SW 1271 (cell line): ENCODE measurements at regions not wholly inside any gene's neighbourhood (a gene's known extent, or its start where the extent isn't known, plus 50 kb on each side); places are given as distances from the start of the nearest gene placed in this dataset.

Source experiments
- DNase-seq, 2 experiments: peaks; one replicate each; lab custom pipeline; 2025; lab: John Stamatoyannopoulos, UW

DNA sequence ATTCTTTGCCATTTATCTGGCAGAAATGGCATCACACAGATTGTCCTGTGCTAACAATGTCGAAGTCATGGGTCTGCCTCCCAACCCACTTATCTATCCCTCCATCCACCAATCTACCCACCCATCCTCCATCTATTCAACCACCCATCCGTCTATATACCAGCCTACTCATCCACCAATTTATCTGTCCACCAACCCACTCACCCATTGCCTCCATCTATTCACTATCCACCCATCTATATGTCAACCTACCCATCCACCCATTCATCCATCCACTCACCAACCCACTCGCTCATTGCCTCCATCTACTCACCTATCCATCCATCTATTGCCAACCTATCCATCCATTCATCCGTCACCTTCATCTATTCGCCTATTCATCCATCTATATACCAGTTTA lies 521.2 kb downstream of the SHQ1 start:
- DNase-seq = no peak

- no peak for DNase-seq
Observed at GRCh38 chr3:72324253-72324811, 523.9 kb downstream of the SHQ1 start.

DNA sequence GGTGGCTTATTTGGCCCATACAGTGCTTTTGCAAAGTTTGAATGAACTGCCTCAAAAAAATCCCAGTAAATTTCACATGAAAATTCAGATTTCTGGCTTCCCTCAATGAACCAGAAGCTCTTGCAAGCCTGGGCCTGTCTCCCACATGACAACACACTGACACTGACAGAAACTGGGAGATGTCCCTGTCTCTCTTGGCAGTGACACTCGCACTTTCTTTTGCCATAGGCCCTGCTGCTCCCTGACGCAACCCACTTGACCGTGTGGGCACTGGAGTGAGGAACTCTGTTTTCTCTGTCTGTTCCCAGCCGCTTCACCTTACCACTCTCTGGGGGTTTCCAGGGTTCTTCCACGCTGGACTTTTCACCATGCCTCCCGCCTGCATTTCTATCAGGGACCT lies 524.5 kb downstream of the SHQ1 start:
- no peak for DNase-seq

DNA sequence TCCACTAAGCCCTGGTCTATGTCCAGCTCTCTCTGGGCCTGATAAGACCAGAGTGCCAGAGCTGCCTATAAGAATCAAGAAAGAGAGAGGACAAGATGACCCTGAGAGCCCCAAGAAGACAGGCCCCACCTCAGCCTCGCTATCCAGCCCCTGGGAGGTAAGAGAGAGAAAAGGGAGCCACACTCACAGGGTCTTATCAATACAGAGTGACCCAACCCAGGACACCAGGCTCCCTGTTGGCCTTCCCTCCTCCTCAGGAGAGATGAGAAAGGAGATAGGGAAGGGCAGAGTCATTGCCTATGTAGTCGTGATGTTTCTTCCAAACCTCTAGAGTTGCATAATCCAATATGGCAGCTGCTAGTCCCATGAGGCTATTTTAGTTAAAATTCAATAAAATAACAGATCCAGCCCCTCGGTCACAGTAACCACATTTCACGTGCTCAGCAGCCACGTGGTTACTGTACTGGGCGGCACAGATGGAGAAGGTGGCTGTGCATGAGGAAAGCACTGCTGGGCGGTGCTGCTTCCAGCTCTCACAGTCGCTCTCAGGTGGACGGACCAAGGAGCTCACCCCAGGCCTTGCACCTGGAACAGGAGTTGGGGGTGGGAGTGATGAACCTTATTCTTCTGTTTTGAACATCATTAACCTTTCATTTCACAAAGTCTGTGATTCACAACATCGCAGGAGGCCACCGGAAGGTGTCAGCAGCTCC lies 525.8 kb downstream of the SHQ1 start:
- no peak for DNase-seq

- no peak for DNase-seq
Observed at GRCh38 chr3:72320955-72321303, 527.3 kb downstream of the SHQ1 start.

- no peak for DNase-seq
Observed at GRCh38 chr3:72320095-72320954, 527.9 kb downstream of the SHQ1 start.

- no peak for DNase-seq
Observed at GRCh38 chr3:72319194-72320094, 528.8 kb downstream of the SHQ1 start.

GRCh38 chr3:72318504-72319193 lies 529.6 kb downstream of the SHQ1 start:
- no peak for DNase-seq

DNA sequence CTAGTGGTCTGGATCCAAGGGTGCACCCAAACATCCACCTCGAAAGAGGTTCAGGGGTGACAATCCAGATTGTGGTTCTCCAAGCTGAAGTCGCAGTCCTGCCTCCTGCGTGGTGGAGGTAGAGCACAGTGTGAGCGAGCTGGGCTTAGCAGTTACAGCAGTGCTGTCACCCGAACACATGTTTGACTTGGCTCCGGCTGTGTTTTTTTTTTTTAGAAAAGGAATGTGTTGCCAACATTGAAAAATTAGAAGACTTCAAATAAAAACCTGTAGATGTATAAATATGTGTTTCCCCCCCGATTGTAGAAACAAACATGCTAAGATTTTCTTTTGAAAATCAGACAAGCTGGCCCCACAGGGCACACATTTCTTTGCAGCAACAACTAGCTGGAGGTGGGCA lies 530.8 kb downstream of the SHQ1 start:
- no peak for DNase-seq

- no peak for DNase-seq
Observed at GRCh38 chr3:72316501-72317279, 531.6 kb downstream of the SHQ1 start.

DNA sequence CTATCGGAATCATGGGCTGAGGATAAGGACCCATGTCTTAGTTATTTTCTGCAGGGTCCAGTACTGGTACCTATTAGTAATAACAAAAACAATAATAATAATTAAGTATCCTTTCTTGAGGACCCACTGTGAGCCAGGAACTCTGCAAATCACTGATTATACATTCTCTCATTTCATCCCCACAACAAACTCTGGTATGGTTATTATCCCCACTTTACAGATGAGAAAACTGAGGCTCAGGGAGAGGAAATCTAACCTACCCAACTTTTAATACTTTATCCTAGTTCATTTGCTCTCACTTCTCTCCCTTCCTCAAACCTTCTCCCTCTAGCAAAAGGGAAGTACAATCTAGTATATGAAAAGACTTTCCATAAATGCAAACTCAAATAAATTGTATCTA lies 528.4 kb upstream of the PROK2 start:
- no peak for DNase-seq

DNA sequence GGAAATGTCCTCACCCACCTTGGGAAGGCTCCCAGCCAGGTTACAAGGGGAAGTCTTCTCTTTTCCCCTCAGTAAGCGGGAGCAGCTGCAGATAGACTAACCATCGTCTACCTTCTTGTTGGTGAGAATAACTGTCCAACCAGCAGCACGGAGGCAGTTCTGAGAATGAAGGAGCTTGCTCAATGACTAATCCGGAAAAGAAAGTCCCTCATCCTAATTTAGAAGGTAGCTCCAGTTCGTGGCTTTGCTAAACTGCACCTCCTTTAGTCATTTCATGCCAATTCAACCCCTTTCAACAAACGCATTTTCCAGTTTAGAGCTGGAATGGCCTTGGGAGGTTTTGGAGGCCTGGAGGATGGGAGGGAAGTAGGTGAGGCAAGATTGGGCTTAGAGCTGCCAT lies 527.4 kb upstream of the PROK2 start:
- DNase-seq = no peak

DNA sequence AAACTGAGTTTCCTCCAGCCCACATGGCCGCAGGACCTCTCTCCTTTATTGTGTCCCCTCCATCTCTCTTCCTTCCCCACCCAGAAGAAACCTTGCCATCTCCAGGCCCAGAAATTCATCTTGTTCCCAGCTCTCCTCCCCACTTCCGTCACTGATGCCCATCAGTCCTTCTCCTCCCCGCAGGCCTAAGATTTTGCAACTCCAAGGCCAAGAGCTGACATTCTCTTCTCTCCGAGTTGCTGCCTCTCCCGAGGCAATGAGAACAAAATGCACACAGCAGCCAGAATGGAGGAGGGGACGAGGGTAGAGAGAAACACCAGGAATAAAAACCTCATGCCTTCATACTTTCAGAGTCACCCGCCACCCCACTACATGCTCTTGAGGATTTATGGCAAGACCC lies 526.5 kb upstream of the PROK2 start:
- DNase-seq = no peak

DNA sequence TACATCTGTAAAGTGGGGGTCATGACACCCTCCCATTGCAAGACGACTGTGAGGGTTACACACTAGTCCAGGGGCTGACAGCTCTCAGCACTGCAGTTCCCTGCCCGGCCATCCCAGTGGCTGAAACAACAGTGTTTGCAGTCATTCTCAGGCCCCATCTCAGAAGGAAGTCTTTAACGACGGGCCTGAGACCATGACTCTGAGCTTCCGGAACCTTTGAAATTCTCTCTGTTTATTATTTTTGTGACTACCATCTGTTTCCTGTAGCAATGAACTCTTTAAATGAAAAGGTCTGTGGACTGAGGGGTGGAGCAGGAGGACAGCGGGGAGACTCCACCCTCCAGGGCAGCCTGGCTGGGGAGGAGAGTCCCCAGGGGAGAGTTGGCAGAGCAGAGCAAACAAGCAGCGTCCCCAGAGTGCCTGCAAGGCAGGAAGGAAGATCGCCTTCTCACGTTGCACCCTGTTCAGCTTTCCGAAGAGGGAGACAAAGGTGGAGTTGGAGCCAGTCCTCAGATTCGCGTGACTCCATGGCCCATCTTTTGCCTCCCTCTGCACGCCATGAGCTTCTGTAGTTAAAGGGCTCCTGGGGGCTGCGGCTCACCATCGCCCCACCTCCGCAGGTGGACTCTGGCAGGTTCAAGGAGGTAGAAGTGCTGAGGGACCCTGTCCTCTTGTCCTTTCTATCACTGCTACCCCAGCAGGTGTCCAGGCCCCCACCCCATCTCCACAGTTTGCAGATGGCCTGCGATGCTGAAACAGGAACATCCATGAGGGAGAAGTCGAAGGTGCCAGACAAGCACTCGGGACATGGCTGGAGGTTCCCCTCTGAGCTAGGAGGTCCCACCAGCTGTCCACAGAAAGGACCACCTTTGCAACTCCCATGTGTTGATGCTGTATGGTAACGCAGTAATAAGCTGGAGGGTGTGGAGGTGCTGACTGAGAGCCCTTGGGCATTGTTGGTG lies 525.8 kb upstream of the PROK2 start:
- no peak for DNase-seq

- DNase-seq = no peak
Observed at GRCh38 chr3:72309661-72310418, 524.9 kb upstream of the PROK2 start.

DNA sequence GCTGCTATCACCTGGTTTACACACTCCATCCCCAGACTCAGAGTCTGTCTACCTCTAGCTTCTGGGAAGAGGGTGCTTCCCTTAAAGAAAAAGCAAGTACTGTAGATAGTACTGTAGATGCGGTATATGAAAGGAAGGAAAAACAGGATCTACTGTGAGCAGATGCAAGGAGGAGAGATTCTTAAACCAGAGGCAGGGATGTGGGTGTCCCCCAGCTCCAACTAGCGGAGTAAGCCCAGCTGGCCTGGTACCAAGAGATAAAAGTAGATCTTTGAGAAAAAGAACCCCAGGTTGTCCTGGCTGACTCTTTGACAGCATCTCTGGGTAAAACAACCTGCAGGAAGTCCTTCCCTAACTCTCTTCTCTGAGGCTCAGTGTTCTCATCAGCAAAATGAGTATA lies 523.7 kb upstream of the PROK2 start:
- DNase-seq = no peak

DNA sequence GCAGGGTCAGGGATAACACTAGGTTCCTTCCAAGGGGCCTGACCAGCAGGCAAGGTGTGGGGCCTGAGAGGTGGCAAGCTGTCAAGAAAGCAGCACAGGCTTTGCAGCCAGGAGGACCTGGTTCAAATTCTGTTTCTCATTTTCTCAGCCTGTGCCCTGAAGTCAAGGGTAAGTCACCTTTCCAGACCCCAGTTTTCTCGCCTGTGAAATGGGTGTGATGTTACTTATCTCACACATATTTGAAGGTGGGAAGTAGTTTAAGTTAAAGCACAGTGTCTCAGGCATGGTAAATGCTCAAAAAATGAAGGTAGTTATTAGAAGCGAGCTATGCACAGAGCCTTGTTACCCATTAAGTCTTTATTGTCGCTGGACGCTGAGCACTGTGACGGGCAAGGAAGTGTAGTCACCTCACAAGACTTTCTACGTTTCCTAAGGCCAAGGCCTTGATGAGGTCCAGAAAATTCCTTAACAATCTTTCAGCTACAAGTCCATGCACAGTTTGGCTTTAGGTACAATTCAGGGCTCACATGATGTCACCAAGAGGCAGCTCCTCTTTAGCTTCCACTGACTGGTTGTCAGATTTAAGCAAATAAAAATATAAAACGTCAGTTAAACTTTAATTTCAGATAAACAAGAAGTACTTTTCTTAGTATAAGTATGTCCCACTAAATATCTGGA lies 522.6 kb upstream of the PROK2 start:
- no peak for DNase-seq

GRCh38 chr3:72306800-72307341 lies 521.9 kb upstream of the PROK2 start:
- DNase-seq = no peak
